DOHH2 (cell line): ENCODE measurements at regions not wholly inside any gene's neighbourhood (a gene's known extent, or its start where the extent isn't known, plus 50 kb on each side); places are given as distances from the start of the nearest gene placed in this dataset.

Experiments
- H3F3A ChIP-seq: fragments of 200-600 bp; sonication (generic), shearing (Covaris generic); 2 replicates; pipeline ENCODE4 v1.6.0; 2016; ENCODE audit warnings: antibody characterized with exemption, mild to moderate bottlenecking; ENCODE audit not compliant: control insufficient read depth, insufficient read depth
- H3K27ac ChIP-seq: fragments of 200-600 bp; sonication (generic); 2 replicates; pipeline ENCODE4 v1.5.1; 2014; ENCODE audit warnings: low read depth, mild to moderate bottlenecking, low read length, moderate library complexity
- H3K27me3 ChIP-seq: fragments of 200-600 bp; sonication (generic); 2 replicates; pipeline ENCODE4 v1.6.1; 2014; ENCODE audit warnings: mild to moderate bottlenecking, low read length, mixed read lengths; ENCODE audit not compliant: control insufficient read depth
- H3K36me3 ChIP-seq: fragments of 200-600 bp; sonication (generic); 2 replicates; pipeline ENCODE4 v1.6.1; 2014; ENCODE audit warnings: mild to moderate bottlenecking, low read length, moderate library complexity, mixed read lengths; ENCODE audit not compliant: control insufficient read depth
- H3K4me1 ChIP-seq: fragments of 200-600 bp; sonication (generic); 2 replicates; pipeline ENCODE4 v1.6.1; 2014; ENCODE audit warnings: mild to moderate bottlenecking, low read length, mixed read lengths; ENCODE audit not compliant: control insufficient read depth
- H3K4me2 ChIP-seq: fragments of 200-600 bp; sonication (generic); 2 replicates; pipeline ENCODE4 v1.6.0; 2014; ENCODE audit warnings: mild to moderate bottlenecking, low read length, moderate library complexity
- H3K4me3 ChIP-seq: fragments of 200-600 bp; sonication (generic); 2 replicates; pipeline ENCODE4 v1.5.1; 2014; ENCODE audit warnings: mild to moderate bottlenecking, low read length, mixed read lengths
- H3K79me2 ChIP-seq: fragments of 200-600 bp; sonication (generic); 2 replicates; pipeline ENCODE4 v1.6.1; 2014; ENCODE audit warnings: mild to moderate bottlenecking, low read length, mixed read lengths; ENCODE audit not compliant: control insufficient read depth
- H3K9me2 ChIP-seq: fragments of 200-600 bp; sonication (generic); replicated peaks from 2 replicates; pipeline ENCODE4 v1.6.1; 2014; ENCODE audit warnings: mild to moderate bottlenecking, low read length, mixed read lengths; ENCODE audit not compliant: control insufficient read depth
- H3K9me3 ChIP-seq: fragments of 200-600 bp; sonication (generic); 2 replicates; pipeline ENCODE4 v1.6.1; 2014; ENCODE audit warnings: antibody characterized with exemption, low read length, mixed read lengths; ENCODE audit not compliant: control insufficient read depth, insufficient read depth
- H4K20me1 ChIP-seq: fragments of 200-600 bp; sonication (generic); 2 replicates; pipeline ENCODE4 v1.6.0; 2014; ENCODE audit warnings: low read depth, mild to moderate bottlenecking, antibody characterized with exemption, low read length, moderate library complexity; ENCODE audit not compliant: control insufficient read depth, insufficient read depth
- EZH2phosphoT487 ChIP-seq: fragments of 200-600 bp; sonication (generic); IDR thresholded peaks from 2 replicates; pipeline ENCODE4 v1.6.1; 2017; ENCODE audit warnings: borderline replicate concordance, mild to moderate bottlenecking, antibody characterized with exemption, low read length, moderate library complexity, mixed read lengths
- TF ChIP-seq, protein P1 (sequence below): fragments of 200-600 bp; sonication (generic); IDR thresholded peaks from one replicate; pipeline ENCODE4 v1.5.1; 2014; ENCODE audit warnings: antibody characterized with exemption, mild to moderate bottlenecking, low read depth, low read length; ENCODE audit not compliant: poor library complexity, severe bottlenecking

DNA sequence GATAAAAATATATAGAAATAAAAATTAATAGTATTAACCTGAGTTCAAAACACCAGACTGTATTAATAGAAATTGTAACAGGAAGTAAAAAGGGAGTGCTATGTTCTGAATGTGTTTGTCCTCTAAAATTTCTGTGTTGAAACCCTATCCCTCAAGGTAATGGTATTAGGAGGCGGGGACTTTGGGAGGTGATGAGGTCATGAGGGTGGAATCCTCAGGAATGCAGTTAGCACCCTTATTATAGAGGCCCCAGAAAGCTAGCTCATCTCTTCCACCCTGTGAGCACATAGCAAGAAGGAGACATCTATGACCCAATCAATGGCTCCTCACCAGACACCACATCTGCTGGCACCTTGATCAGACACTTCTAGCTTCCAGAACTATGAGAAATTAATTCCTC lies 124.5 kb downstream of the CMPK2 start:
- Histone ChIP-seq H3F3A (no peaks in the 10 kb centered on the region), H3K27ac (no peak overlapping the region), H3K9me2 (no peaks in the 10 kb centered on the region), H3K9me3 (no peaks in the 10 kb centered on the region), H3K36me3 (peaks cover 5% of the 10 kb centered on the region), H3K4me3 (no peak overlapping the region), H4K20me1 (no peaks in the 10 kb centered on the region), H3K27me3 (no peaks in the 10 kb centered on the region), H3K79me2 (no peaks in the 10 kb centered on the region), H3K4me1 (peaks cover 5% of the 10 kb centered on the region), H3K4me2 (no peak overlapping the region)
- no peak for TF ChIP-seq EZH2phosphoT487
- TF ChIP-seq, protein P1, sequence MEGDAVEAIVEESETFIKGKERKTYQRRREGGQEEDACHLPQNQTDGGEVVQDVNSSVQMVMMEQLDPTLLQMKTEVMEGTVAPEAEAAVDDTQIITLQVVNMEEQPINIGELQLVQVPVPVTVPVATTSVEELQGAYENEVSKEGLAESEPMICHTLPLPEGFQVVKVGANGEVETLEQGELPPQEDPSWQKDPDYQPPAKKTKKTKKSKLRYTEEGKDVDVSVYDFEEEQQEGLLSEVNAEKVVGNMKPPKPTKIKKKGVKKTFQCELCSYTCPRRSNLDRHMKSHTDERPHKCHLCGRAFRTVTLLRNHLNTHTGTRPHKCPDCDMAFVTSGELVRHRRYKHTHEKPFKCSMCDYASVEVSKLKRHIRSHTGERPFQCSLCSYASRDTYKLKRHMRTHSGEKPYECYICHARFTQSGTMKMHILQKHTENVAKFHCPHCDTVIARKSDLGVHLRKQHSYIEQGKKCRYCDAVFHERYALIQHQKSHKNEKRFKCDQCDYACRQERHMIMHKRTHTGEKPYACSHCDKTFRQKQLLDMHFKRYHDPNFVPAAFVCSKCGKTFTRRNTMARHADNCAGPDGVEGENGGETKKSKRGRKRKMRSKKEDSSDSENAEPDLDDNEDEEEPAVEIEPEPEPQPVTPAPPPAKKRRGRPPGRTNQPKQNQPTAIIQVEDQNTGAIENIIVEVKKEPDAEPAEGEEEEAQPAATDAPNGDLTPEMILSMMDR, result no peak

DNA sequence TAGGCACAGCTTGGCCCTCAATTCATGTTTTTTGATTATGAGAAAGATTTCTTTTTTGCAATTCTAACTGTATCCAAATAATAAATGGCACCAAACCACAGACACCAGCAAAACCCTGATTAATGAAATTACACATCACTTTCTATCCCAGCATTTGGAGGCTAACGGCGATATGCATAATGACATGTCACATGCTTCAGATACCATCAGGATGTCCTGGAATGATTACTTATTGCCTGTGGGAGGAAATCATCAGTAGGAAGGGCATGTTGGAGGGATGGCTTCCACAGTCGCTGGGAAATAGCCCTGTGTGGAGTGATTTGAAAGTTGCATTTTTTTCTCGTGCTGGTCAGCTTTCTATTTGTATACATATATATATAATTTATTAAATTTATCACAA lies 121.7 kb downstream of the CMPK2 start:
- Histone ChIP-seq H3K79me2 (no peaks in the 10 kb centered on the region), H3K27ac (no peak overlapping the region), H3K4me3 (no peak overlapping the region), H3K4me2 (no peak overlapping the region), H3K4me1 (peaks cover 12% of the 10 kb centered on the region), H4K20me1 (no peaks in the 10 kb centered on the region), H3K9me2 (no peaks in the 10 kb centered on the region), H3K27me3 (no peaks in the 10 kb centered on the region), H3F3A (no peaks in the 10 kb centered on the region), H3K36me3 (peaks cover 5% of the 10 kb centered on the region), H3K9me3 (no peaks in the 10 kb centered on the region)
- TF ChIP-seq, protein P1, result no peak
- no peak for TF ChIP-seq EZH2phosphoT487

DNA sequence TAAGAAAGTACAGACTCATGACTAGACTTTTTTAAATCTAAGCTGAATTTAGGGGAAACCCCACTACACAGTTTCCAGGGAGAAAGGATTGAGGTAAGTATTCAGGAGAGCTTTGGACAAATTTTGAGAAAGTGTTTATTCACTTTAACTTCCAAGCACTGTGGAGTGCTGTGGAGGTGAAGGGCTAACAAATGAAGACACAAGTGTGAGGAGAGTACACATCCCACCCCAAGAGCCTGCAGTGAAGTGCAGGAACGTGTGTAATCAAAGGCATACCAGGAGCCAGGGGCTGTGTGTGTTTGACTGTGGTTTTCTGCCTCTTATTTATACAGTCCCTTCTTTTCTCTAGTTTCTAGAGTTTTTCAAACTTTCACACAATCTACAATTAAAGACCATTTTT lies 118.3 kb downstream of the CMPK2 start:
- Histone ChIP-seq H4K20me1 (no peaks in the 10 kb centered on the region), H3F3A (no peaks in the 10 kb centered on the region), H3K79me2 (no peaks in the 10 kb centered on the region), H3K4me3 (no peak overlapping the region), H3K36me3 (peaks cover 5% of the 10 kb centered on the region), H3K27me3 (no peaks in the 10 kb centered on the region), H3K9me3 (no peaks in the 10 kb centered on the region), H3K4me2 (no peak overlapping the region), H3K27ac (no peak overlapping the region), H3K4me1 (peaks cover 12% of the 10 kb centered on the region), H3K9me2 (no peaks in the 10 kb centered on the region)
- TF ChIP-seq, protein P1, result no peak
- TF ChIP-seq EZH2phosphoT487, result no peak
